C4-2B (cell line): ENCODE measurements at regions not wholly inside any gene's neighbourhood (a gene's known extent, or its start where the extent isn't known, plus 50 kb on each side); places are given as distances from the start of the nearest gene placed in this dataset.
"Not testable (repeated sequence)": the region's sequence is repeated elsewhere in the genome, so short reads cannot be mapped to it uniquely, and the experiment has no call there.

Experiments used
- ZFX ChIP-seq: fragments of 450-650 bp; IDR thresholded peaks from 2 replicates; pipeline ENCODE4 v1.6.1; 2017
- TF ChIP-seq, protein P1 (sequence below): fragments of 450-650 bp; conservative IDR thresholded peaks from 2 replicates; pipeline ENCODE4 v1.5.1; 2017; ENCODE audit warnings: mild to moderate bottlenecking

DNA sequence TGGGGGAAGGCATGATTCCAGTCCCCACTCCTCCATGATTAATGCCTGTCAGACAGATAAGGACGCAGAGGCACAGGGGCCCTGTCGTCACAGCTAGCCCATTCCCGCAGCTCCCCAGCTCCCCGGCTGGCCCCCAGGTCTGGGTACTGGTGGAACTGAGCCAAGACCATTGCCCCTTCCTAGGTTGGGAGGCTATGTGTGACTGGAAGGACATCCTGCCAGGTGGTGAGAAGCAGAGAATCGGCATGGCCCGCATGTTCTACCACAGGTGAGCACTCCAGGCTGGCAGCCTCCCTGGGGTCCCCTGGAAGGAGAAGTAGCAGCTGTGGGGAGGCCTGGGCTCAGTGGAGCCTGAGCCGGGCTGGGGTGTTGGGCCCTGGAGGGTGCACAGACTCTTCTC lies 509.5 kb downstream of the ZNF37A start:
- TF ChIP-seq, protein P1, sequence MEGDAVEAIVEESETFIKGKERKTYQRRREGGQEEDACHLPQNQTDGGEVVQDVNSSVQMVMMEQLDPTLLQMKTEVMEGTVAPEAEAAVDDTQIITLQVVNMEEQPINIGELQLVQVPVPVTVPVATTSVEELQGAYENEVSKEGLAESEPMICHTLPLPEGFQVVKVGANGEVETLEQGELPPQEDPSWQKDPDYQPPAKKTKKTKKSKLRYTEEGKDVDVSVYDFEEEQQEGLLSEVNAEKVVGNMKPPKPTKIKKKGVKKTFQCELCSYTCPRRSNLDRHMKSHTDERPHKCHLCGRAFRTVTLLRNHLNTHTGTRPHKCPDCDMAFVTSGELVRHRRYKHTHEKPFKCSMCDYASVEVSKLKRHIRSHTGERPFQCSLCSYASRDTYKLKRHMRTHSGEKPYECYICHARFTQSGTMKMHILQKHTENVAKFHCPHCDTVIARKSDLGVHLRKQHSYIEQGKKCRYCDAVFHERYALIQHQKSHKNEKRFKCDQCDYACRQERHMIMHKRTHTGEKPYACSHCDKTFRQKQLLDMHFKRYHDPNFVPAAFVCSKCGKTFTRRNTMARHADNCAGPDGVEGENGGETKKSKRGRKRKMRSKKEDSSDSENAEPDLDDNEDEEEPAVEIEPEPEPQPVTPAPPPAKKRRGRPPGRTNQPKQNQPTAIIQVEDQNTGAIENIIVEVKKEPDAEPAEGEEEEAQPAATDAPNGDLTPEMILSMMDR: not testable (repeated sequence)
- TF ChIP-seq ZFX: not testable (repeated sequence)
